BJ (cell line): ENCODE measurements at regions not wholly inside any gene's neighbourhood (a gene's known extent, or its start where the extent isn't known, plus 50 kb on each side); places are given as distances from the start of the nearest gene placed in this dataset.

ENCODE experiments used
- CTCF ChIA-PET: fragments of 350-600 bp; formaldehyde crosslinking; extraction: SDS; loops from one replicate; lab custom pipeline; 2021; ENCODE audit warnings: antibody characterized with exemption, inconsistent platforms; lab: Yijun Ruan, JAX
- POLR2A ChIA-PET: fragments of 300-600 bp; sonication (Branson Sonifier 250); formaldehyde crosslinking; extraction: SDS; loops from one replicate; lab custom pipeline; 2021; ENCODE audit warnings: antibody characterized with exemption; lab: Charles Lee
- DNase-seq: peaks from one replicate; pipeline ENCODE4 v3.0.0-alpha.2; 2011; ENCODE audit warnings: low read depth
- H3K27me3 ChIP-seq: 2 replicates; pipeline ENCODE4 v1.6.0; 2011; ENCODE audit warnings: low read length; ENCODE audit not compliant: control insufficient read depth, insufficient read depth
- H3K36me3 ChIP-seq: 2 replicates; pipeline ENCODE4 v1.5.1; 2011; ENCODE audit warnings: low read length; ENCODE audit not compliant: control insufficient read depth, insufficient read depth
- H3K4me3 ChIP-seq: 2 replicates; pipeline ENCODE4 v1.5.1; 2011; ENCODE audit warnings: low read depth, mild to moderate bottlenecking, control low read depth, low read length
- CTCF ChIP-seq: IDR thresholded peaks from 2 replicates; pipeline ENCODE4 v1.5.1; 2011; ENCODE audit warnings: low read depth, mild to moderate bottlenecking, control low read depth, inconsistent platforms, low read length, moderate library complexity; ENCODE audit not compliant: insufficient read depth

- no peak overlapping the region for H3K4me3 ChIP-seq
- TF ChIP-seq CTCF, result no peak
- H3K27me3 ChIP-seq, result no peaks in the 10 kb centered on the region
- no peaks in the 10 kb centered on the region for H3K36me3 ChIP-seq
- CTCF ChIA-PET, result interaction anchor here (1.1 to 2.7 kb wide), 7 partner anchors 11 to 1003 kb away, joined by 3 to 12 read pairs (median 5); partner anchors contain the start of gene MAFB
- DNase-seq, result no peak
- POLR2A ChIA-PET, result no interaction called here
Observed at GRCh38 chr20:40268321-40269075, 420.5 kb downstream of the MAFB start.

- CTCF ChIA-PET, result interaction anchor here (1.5 to 2.7 kb wide), 2 partner anchors 20 to 424 kb away, joined by 4 to 11 read pairs; partner anchors contain the start of gene MAFB
- TF ChIP-seq CTCF, result peak; percentile 57
- DNase-seq, result no peak
- H3K4me3 ChIP-seq, result no peak overlapping the region
- H3K27me3 ChIP-seq, result no peaks in the 10 kb centered on the region
- POLR2A ChIA-PET, result no interaction called here
- no peaks in the 10 kb centered on the region for H3K36me3 ChIP-seq
Observed at GRCh38 chr20:40265825-40266533, 423.1 kb downstream of the MAFB start.

GRCh38 chr20:40262219-40262618 is 426.8 kb downstream of the MAFB start:
- DNase-seq, result no peak
- Histone ChIP-seq H3K36me3 (no peaks in the 10 kb centered on the region), H3K27me3 (no peaks in the 10 kb centered on the region), H3K4me3 (no peak overlapping the region)
- CTCF ChIA-PET, result no interaction called here
- POLR2A ChIA-PET, result no interaction called here
- no peak for TF ChIP-seq CTCF

GRCh38 chr20:40258931-40259330 is 430.1 kb downstream of the MAFB start:
- ChIA-PET CTCF (no interaction called here), POLR2A (no interaction called here)
- H3K4me3 ChIP-seq, result no peak overlapping the region
- H3K36me3 ChIP-seq, result no peaks in the 10 kb centered on the region
- DNase-seq, result no peak
- no peak for TF ChIP-seq CTCF
- H3K27me3 ChIP-seq, result no peaks in the 10 kb centered on the region

- no peak for DNase-seq
- ChIA-PET CTCF (interaction anchor here (1.4 kb wide), 1 partner anchor 10 kb away, joined by 5 read pairs; no protein-coding TSS in a partner anchor), POLR2A (no interaction called here)
- H3K27me3 ChIP-seq, result no peaks in the 10 kb centered on the region
- no peak for TF ChIP-seq CTCF
- H3K4me3 ChIP-seq, result no peak overlapping the region
- no peaks in the 10 kb centered on the region for H3K36me3 ChIP-seq
Observed at GRCh38 chr20:40257763-40258162, 431.3 kb downstream of the MAFB start.
